ENCODE measurements at regions not wholly inside any gene's neighbourhood (a gene's known extent, or its start where the extent isn't known, plus 50 kb on each side); places are given as distances from the start of the nearest gene placed in this dataset.

- TF ChIP-seq CTCF (IDR thresholded peaks at IDR 0.05) (no peak), EZH2 (IDR thresholded peaks at IDR 0.05; ENCODE audit: borderline replicate concordance, insufficient read depth, low read depth, low read length, poor library complexity, severe bottlenecking) (no peak)
Measured at GRCh38 chr3:16109929-16110328, 64.6 kb upstream of the GALNT15 start.
